H1 (cell line): ENCODE measurements at regions not wholly inside any gene's neighbourhood (a gene's known extent, or its start where the extent isn't known, plus 50 kb on each side); places are given as distances from the start of the nearest gene placed in this dataset.

Experiments used
- CTCF ChIA-PET: fragments of 300-600 bp; sonication (Branson Sonifier 250); formaldehyde crosslinking; loops from one replicate; lab custom pipeline; 2021; ENCODE audit not compliant: partially characterized antibody; lab: Charles Lee
- POLR2A ChIA-PET: fragments of 300-600 bp; sonication (Branson Sonifier 250); formaldehyde crosslinking; loops from one replicate; lab custom pipeline; 2021; ENCODE audit warnings: inconsistent platforms; ENCODE audit not compliant: partially characterized antibody; lab: Charles Lee
- DNase-seq, 2 experiments: peaks; one replicate each; pipeline versions ENCODE4 v3.0.0 to v3.0.0-alpha.2; 2010 to 2022; ENCODE audit warnings: low spot score in 2 of 2, low read depth in 1 of 2, mixed read lengths in 1 of 2
- FAIRE-seq: peaks from 2 replicates; lab custom pipeline; 2011; peaks lifted over from hg19 to GRCh38; lab: Jason Lieb, UNC
- H2AFZ ChIP-seq: 2 replicates; pipeline ENCODE4 v1.8.1; 2012; ENCODE audit warnings: low read length, inconsistent platforms
- H2AK5ac ChIP-seq: 2 replicates; pipeline ENCODE4 v1.6.1; 2013; ENCODE audit warnings: low read depth, low read length
- H2BK120ac ChIP-seq: replicated peaks from 2 replicates; pipeline ENCODE3; 2013; ENCODE audit warnings: low read depth, low read length, inconsistent platforms
- H2BK12ac ChIP-seq: 2 replicates; pipeline ENCODE4 v1.6.1; 2013; ENCODE audit warnings: low read depth, low read length
- H2BK15ac ChIP-seq: 2 replicates; pipeline ENCODE4 v1.6.1; 2013; ENCODE audit warnings: low read length
- H2BK20ac ChIP-seq: 2 replicates; pipeline ENCODE4 v1.6.1; 2013; ENCODE audit warnings: low read length
- H2BK5ac ChIP-seq: 2 replicates; pipeline ENCODE4 v1.6.1; 2013; ENCODE audit warnings: low read depth, low read length
- H3K14ac ChIP-seq: 2 replicates; pipeline ENCODE4 v1.6.1; 2013; ENCODE audit warnings: inconsistent platforms; ENCODE audit not compliant: insufficient read length
- H3K18ac ChIP-seq: 2 replicates; pipeline ENCODE4 v1.6.1; 2013; ENCODE audit warnings: low read length; ENCODE audit errors: extremely low read depth
- H3K23ac ChIP-seq: 2 replicates; pipeline ENCODE4 v1.6.1; 2013; ENCODE audit warnings: inconsistent platforms; ENCODE audit not compliant: insufficient read length
- H3K23me2 ChIP-seq: 2 replicates; pipeline ENCODE4 v1.6.1; 2013; ENCODE audit warnings: low read depth, low read length
- H3K27ac ChIP-seq: 2 replicates; pipeline ENCODE4 v1.6.1; 2011; ENCODE audit warnings: low read depth, low read length, inconsistent platforms
- H3K27me3 ChIP-seq, 4 experiments: replicated peaks in 1 of 4; 1 replicate in 1 of 4; 2 replicates in 3 of 4; pipeline versions ENCODE4 v1.6.1 to v1.8.1; 2011 to 2013; ENCODE audit warnings: low read length in 3 of 4, mild to moderate bottlenecking in 3 of 4, inconsistent platforms in 2 of 4, mixed read lengths in 2 of 4, moderate library complexity in 1 of 4; ENCODE audit not compliant: control insufficient read depth in 3 of 4, insufficient read depth in 3 of 4; ENCODE audit errors: extremely low read depth in 1 of 4
- H3K36me3 ChIP-seq, 4 experiments: 2 replicates each; pipeline versions ENCODE4 v1.6.1 to v1.8.1; 2011 to 2013; ENCODE audit warnings: mild to moderate bottlenecking in 4 of 4, low read length in 3 of 4, moderate library complexity in 2 of 4, control low read depth in 1 of 4, inconsistent platforms in 1 of 4; ENCODE audit not compliant: insufficient read depth in 4 of 4, control insufficient read depth in 2 of 4
- H3K4ac ChIP-seq: replicated peaks from 2 replicates; pipeline ENCODE3; 2013; ENCODE audit warnings: low read length, low read depth, mixed read lengths, inconsistent platforms; ENCODE audit not compliant: insufficient read length
- H3K4me1 ChIP-seq, 4 experiments: replicated peaks in 1 of 4; 1 replicate in 1 of 4; 2 replicates in 3 of 4; pipeline versions ENCODE4 v1.6.1 to v1.8.1; 2011 to 2013; ENCODE audit warnings: low read length in 3 of 4, inconsistent platforms in 2 of 4, mixed read lengths in 1 of 4; ENCODE audit not compliant: insufficient read depth in 4 of 4, control insufficient read depth in 3 of 4
- H3K4me2 ChIP-seq, 2 experiments: 2 replicates each; pipeline versions ENCODE4 v1.6.1 to v1.8.1; 2011 to 2013; ENCODE audit warnings: low read depth in 2 of 2, low read length in 2 of 2, control low read depth in 1 of 2, inconsistent platforms in 1 of 2, mild to moderate bottlenecking in 1 of 2; ENCODE audit not compliant: insufficient read depth in 1 of 2
- H3K4me3 ChIP-seq, 4 experiments: fragments of 200-600, 300-600 bp in 1 of 4; sonication (generic), shearing (Covaris generic), sonication (Bioruptor Twin) in 1 of 4; 2 replicates each; pipeline versions ENCODE4 v1.5.1 to v1.8.1; 2011 to 2016; ENCODE audit warnings: low read length in 4 of 4, low read depth in 3 of 4, control low read depth in 2 of 4, inconsistent platforms in 2 of 4, mild to moderate bottlenecking in 2 of 4, mixed read lengths in 1 of 4, moderate library complexity in 1 of 4; ENCODE audit not compliant: insufficient read depth in 2 of 4; ENCODE audit errors: extremely low read depth in 1 of 4
- H3K56ac ChIP-seq: replicated peaks from 2 replicates; pipeline ENCODE3; 2013; ENCODE audit warnings: low read depth, mild to moderate bottlenecking, mixed read lengths, low read length, inconsistent platforms; ENCODE audit not compliant: insufficient read length
- H3K79me1 ChIP-seq: 2 replicates; pipeline ENCODE4 v1.6.1; 2013; ENCODE audit warnings: low read depth, low read length, control low read depth
- H3K79me2 ChIP-seq, 2 experiments: 2 replicates each; pipeline versions ENCODE4 v1.6.1 to v1.8.1; 2012 to 2013; ENCODE audit warnings: low read length in 2 of 2, mild to moderate bottlenecking in 2 of 2, inconsistent platforms in 1 of 2; ENCODE audit not compliant: insufficient read depth in 2 of 2, control insufficient read depth in 1 of 2
- H3K9ac ChIP-seq, 4 experiments: replicated peaks in 1 of 4; 1 replicate in 1 of 4; 2 replicates in 3 of 4; pipeline versions ENCODE4 v1.6.1 to v1.8.1; 2011 to 2013; ENCODE audit warnings: low read depth in 3 of 4, low read length in 3 of 4, control low read depth in 2 of 4, mild to moderate bottlenecking in 2 of 4, moderate library complexity in 2 of 4, inconsistent platforms in 1 of 4; ENCODE audit errors: extremely low read depth in 1 of 4
- H3K9me3 ChIP-seq, 2 experiments: 2 replicates each; pipeline versions ENCODE4 v1.6.1 to v1.8.1; 2012 to 2013; ENCODE audit warnings: mild to moderate bottlenecking in 2 of 2, moderate library complexity in 2 of 2, control low read depth in 1 of 2, inconsistent platforms in 1 of 2, low read depth in 1 of 2, low read length in 1 of 2, mixed read lengths in 1 of 2; ENCODE audit not compliant: insufficient read depth in 2 of 2
- H4K20me1 ChIP-seq, 2 experiments: replicated peaks in 1 of 2; 2 replicates each; pipeline versions ENCODE3 to v1.8.1; 2011 to 2013; ENCODE audit warnings: inconsistent platforms in 2 of 2, low read length in 2 of 2, mild to moderate bottlenecking in 1 of 2; ENCODE audit not compliant: insufficient read depth in 2 of 2, control insufficient read depth in 1 of 2
- H4K5ac ChIP-seq: 2 replicates; pipeline ENCODE4 v1.6.1; 2013; ENCODE audit warnings: low read length, low read depth, mixed read lengths, inconsistent platforms; ENCODE audit not compliant: insufficient read length
- H4K8ac ChIP-seq: 2 replicates; pipeline ENCODE4 v1.8.0; 2013; ENCODE audit warnings: mild to moderate bottlenecking, moderate library complexity, low read length, inconsistent platforms; ENCODE audit not compliant: insufficient read depth; ENCODE audit errors: extremely low read depth
- H4K91ac ChIP-seq: replicated peaks from 2 replicates; pipeline ENCODE3; 2013; ENCODE audit warnings: low read length, mixed read lengths, inconsistent platforms; ENCODE audit not compliant: insufficient read length
- ASH2L ChIP-seq: fragments of 200-600, 300-600 bp; sonication (generic); IDR thresholded peaks from one replicate; pipeline ENCODE4 v1.7.1; 2017; ENCODE audit warnings: low read length
- CBX5 ChIP-seq: fragments of 300-800, 300-1000 bp; sonication (generic); IDR thresholded peaks from 2 replicates; pipeline ENCODE4 v1.7.1; 2016; ENCODE audit warnings: antibody characterized with exemption, low read length, low read depth
- CHD1 ChIP-seq: IDR thresholded peaks from 2 replicates; pipeline ENCODE4 v1.6.1; 2012; ENCODE audit warnings: low read depth, low read length, improper control_type of control experiment
- CTCF ChIP-seq, 3 experiments: IDR thresholded peaks; 1 replicate in 2 of 3; 2 replicates in 1 of 3; pipeline versions ENCODE4 v1.5.1 to v1.6.1; 2011; ENCODE audit warnings: low read length in 3 of 3, mild to moderate bottlenecking in 3 of 3, inconsistent platforms in 2 of 3, low read depth in 1 of 3, moderate library complexity in 1 of 3; ENCODE audit not compliant: insufficient read depth in 1 of 3; ENCODE audit errors: control extremely low read depth in 1 of 3
- KDM1A ChIP-seq: fragments of 200-600, 300-600 bp; sonication (generic); IDR thresholded peaks from 2 replicates; pipeline ENCODE4 v1.7.1; 2016; ENCODE audit warnings: mild to moderate bottlenecking, low read length, borderline replicate concordance
- RFX5 ChIP-seq: IDR thresholded peaks from 2 replicates; pipeline ENCODE4 v1.6.1; 2011; ENCODE audit warnings: low read depth, low read length, improper control_type of control experiment, borderline replicate concordance
- SIN3A ChIP-seq, 2 experiments: IDR thresholded peaks in 1 of 2; conservative IDR thresholded peaks in 1 of 2; 2 replicates each; pipeline ENCODE4 v1.6.1; 2011 to 2012; ENCODE audit warnings: low read length in 2 of 2, improper control_type of control experiment in 1 of 2, low read depth in 1 of 2, mild to moderate bottlenecking in 1 of 2
- SIRT6 ChIP-seq: IDR thresholded peaks from one replicate; pipeline ENCODE4 v1.7.1; 2012; ENCODE audit warnings: low read length, inconsistent platforms
- TAF7 ChIP-seq: optimal IDR thresholded peaks from 2 replicates; pipeline ENCODE3; 2011; ENCODE audit warnings: low read depth, mild to moderate bottlenecking, inconsistent platforms, low read length, moderate library complexity, borderline replicate concordance
- TBP ChIP-seq: IDR thresholded peaks from 2 replicates; pipeline ENCODE4 v1.6.1; 2011; ENCODE audit warnings: low read depth, low read length, improper control_type of control experiment
- WGBS, 2 experiments: shearing (Covaris generic) in 1 of 2; methylation state at CpG; one replicate each; pipeline versions ENCODE4 v1.1.6 to v1.1.7; 2013 to 2015; ENCODE audit warnings: low lambda C conversion rate in 2 of 2, mixed read lengths in 2 of 2, inconsistent platforms in 1 of 2, low coverage in 1 of 2, missing lambda C conversion rate in 1 of 2; ENCODE audit not compliant: insufficient replicate concordance in 2 of 2, insufficient coverage in 1 of 2, insufficient read length in 1 of 2; ENCODE audit errors: extremely low coverage in 1 of 2, missing lambda C conversion rate in 1 of 2; 5-methylcytosine and 5-hydroxymethylcytosine counted together

GRCh38 chr18:78528411-78529258 lies 451.0 kb upstream of the SALL3 start:
- POLR2A ChIA-PET: no interaction called here
- Histone ChIP-seq H2BK5ac (no peak overlapping the region), H3K4me3 (no peak overlapping the region), H3K4me2 (no peak overlapping the region), H2BK120ac (no peak overlapping the region), H2BK12ac (no peak overlapping the region), H3K27me3 (no peaks in the 10 kb centered on the region), H3K36me3 (no peaks in the 10 kb centered on the region), H3K18ac (no peak overlapping the region), H3K79me1 (no peaks in the 10 kb centered on the region), H3K23ac (no peak overlapping the region), H3K4ac (no peak overlapping the region), H2BK15ac (no peak overlapping the region), H4K20me1 (no peaks in the 10 kb centered on the region), H3K14ac (no peak overlapping the region), H2AK5ac (no peak overlapping the region), H4K8ac (no peak overlapping the region; the same call in 1 of the 2 replicates), H4K5ac (no peak overlapping the region), H3K23me2 (peaks cover 4% of the 10 kb centered on the region; the same call in 1 of the 2 replicates), H3K27ac (no peak overlapping the region), H3K79me2 (no peaks in the 10 kb centered on the region), H3K4me1 (no peaks in the 10 kb centered on the region), H3K56ac (no peak overlapping the region), H3K9ac (no peak overlapping the region), H2BK20ac (no peak overlapping the region), H3K9me3 (no peaks in the 10 kb centered on the region), H4K91ac (no peak overlapping the region), H2AFZ (no peak overlapping the region)
- 89% methylated on average over 17 of the region's 17 CpGs; no CpG with 5 or more reads in 1 of the 2 experiments for WGBS, 2 experiments
- FAIRE-seq: no peak
- CTCF ChIA-PET: interaction anchor here (1.0 kb wide), 1 partner anchor 23 kb away, joined by 5 read pairs; no protein-coding TSS in a partner anchor
- no peak for DNase-seq
- TF ChIP-seq KDM1A (no peak), RFX5 (no peak), TAF7 (no peak), CBX5 (no peak), TBP (no peak), ASH2L (no peak), SIN3A (conservative IDR thresholded peaks at IDR 0.05 in 1 of 2, IDR thresholded peaks at IDR 0.05 in 1 of 2; ENCODE audit: low read depth in 1 of 2, low read length in 2 of 2) (no peak), CHD1 (no peak), SIRT6 (no peak), CTCF (IDR thresholded peaks at IDR 0.05; ENCODE audit: control extremely low read depth in 1 of 3, insufficient read depth in 1 of 3, low read depth in 1 of 3, low read length in 3 of 3) (no peak)
